HL-60 (cell line): ENCODE measurements at regions not wholly inside any gene's neighbourhood (a gene's known extent, or its start where the extent isn't known, plus 50 kb on each side); places are given as distances from the start of the nearest gene placed in this dataset.
"Not testable (repeated sequence)": the region's sequence is repeated elsewhere in the genome, so short reads cannot be mapped to it uniquely, and the experiment has no call there.

Experiments
- DNase-seq, 2 experiments: peaks; one replicate each; pipeline ENCODE4 v3.0.0-alpha.2; 2010 to 2020; ENCODE audit warnings: low read depth in 1 of 2, low spot score in 1 of 2
- H3K27ac ChIP-seq: fragments of 250-450 bp; sonication (Bioruptor Pico); replicated peaks from 2 replicates; pipeline ENCODE4 v1.5.1; 2020; ENCODE audit warnings: mild to moderate bottlenecking, moderate library complexity
- H3K27me3 ChIP-seq: fragments of 250-450 bp; sonication (Bioruptor Pico); 2 replicates; pipeline ENCODE4 v1.5.1; 2021; ENCODE audit warnings: mild to moderate bottlenecking, moderate library complexity; ENCODE audit not compliant: insufficient read depth, poor library complexity, severe bottlenecking
- H3K4me3 ChIP-seq: replicated peaks from 2 replicates; pipeline ENCODE4 v1.5.1; 2011; ENCODE audit warnings: mild to moderate bottlenecking, control low read depth, low read length; ENCODE audit not compliant: insufficient read depth
- CTCF ChIP-seq: IDR thresholded peaks from one replicate; pipeline ENCODE4 v1.5.1; 2011; ENCODE audit warnings: low read length, control low read depth, inconsistent platforms; ENCODE audit not compliant: insufficient read depth
- GABPA ChIP-seq: IDR thresholded peaks from 2 replicates; pipeline ENCODE4 v1.6.1; 2012; ENCODE audit warnings: low read depth
- POLR2AphosphoS5 ChIP-seq: IDR thresholded peaks from 2 replicates; pipeline ENCODE4 v1.6.1; 2012; ENCODE audit warnings: low read depth
- REST ChIP-seq: IDR thresholded peaks from 2 replicates; pipeline ENCODE4 v1.6.1; 2012; ENCODE audit warnings: low read depth; ENCODE audit not compliant: insufficient replicate concordance
- SPI1 ChIP-seq: IDR thresholded peaks from 2 replicates; pipeline ENCODE4 v1.6.1; 2012; ENCODE audit warnings: low read depth, mild to moderate bottlenecking, borderline replicate concordance

- H3K27ac ChIP-seq: no peak overlapping the region
- no peak for TF ChIP-seq REST
- no peak for TF ChIP-seq POLR2AphosphoS5
- no peak for TF ChIP-seq CTCF
- H3K4me3 ChIP-seq: no peak overlapping the region
- DNase-seq: no peak
- no peaks in the 10 kb centered on the region for H3K27me3 ChIP-seq
Measured at GRCh38 chr9:28503573-28503972, 930.3 kb upstream of the C9orf72 start.

GRCh38 chr9:28518439-28518838, 945.2 kb upstream of the C9orf72 start:
- H3K27me3 ChIP-seq: no peaks in the 10 kb centered on the region
- no peak overlapping the region for H3K27ac ChIP-seq
- no peak for TF ChIP-seq CTCF
- no peak for TF ChIP-seq POLR2AphosphoS5
- no peak for TF ChIP-seq SPI1
- TF ChIP-seq GABPA: no peak
- no peak for TF ChIP-seq REST
- no peak for DNase-seq
- no peak overlapping the region for H3K4me3 ChIP-seq

- DNase-seq, H3K27me3 ChIP-seq, H3K27ac ChIP-seq, H3K4me3 ChIP-seq: not testable (repeated sequence)
Measured at GRCh38 chr9:28524309-28524708, 951.0 kb upstream of the C9orf72 start.

- Histone ChIP-seq H3K4me3 (no peak overlapping the region), H3K27ac (no peak overlapping the region), H3K27me3 (no peaks in the 10 kb centered on the region)
- no peak for DNase-seq
- TF ChIP-seq REST (no peak), CTCF (no peak), GABPA (no peak), POLR2AphosphoS5 (no peak), SPI1 (no peak)
Measured at GRCh38 chr9:28528049-28528448, 954.8 kb upstream of the C9orf72 start.
